GM19035 (cell line): ENCODE measurements at regions not wholly inside any gene's neighbourhood (a gene's known extent, or its start where the extent isn't known, plus 50 kb on each side); places are given as distances from the start of the nearest gene placed in this dataset.
"Not testable (repeated sequence)": the region's sequence is repeated elsewhere in the genome, so short reads cannot be mapped to it uniquely, and the experiment has no call there.

Source experiments
- ATAC-seq: cut with Tn5 transposase; IDR thresholded peaks from one replicate; pipeline ENCODE4 v1.9.1; 2021; ENCODE audit not compliant: unreplicated experiment

- no peak for ATAC-seq
Measured at GRCh38 chr17:31721291-31722025, 137.6 kb downstream of the COPRS start.

GRCh38 chr17:31717251-31717650, 141.8 kb downstream of the COPRS start:
- ATAC-seq = not testable (repeated sequence)

- no peak for ATAC-seq
Measured at GRCh38 chr17:31715446-31715845, 143.6 kb downstream of the COPRS start.

- ATAC-seq = no peak
Measured at GRCh38 chr17:31704483-31704882, 154.6 kb downstream of the COPRS start.

GRCh38 chr17:31702041-31702440, 157.0 kb downstream of the COPRS start:
- ATAC-seq = no peak

GRCh38 chr17:31700973-31701372, 158.1 kb downstream of the COPRS start:
- no peak for ATAC-seq

GRCh38 chr17:31699886-31700285, 159.2 kb downstream of the COPRS start:
- ATAC-seq = no peak

GRCh38 chr17:31699281-31699680, 159.8 kb downstream of the COPRS start:
- no peak for ATAC-seq

- no peak for ATAC-seq
Measured at GRCh38 chr17:31698751-31699150, 160.3 kb downstream of the COPRS start.

- ATAC-seq = no peak
Measured at GRCh38 chr17:31697838-31698237, 161.2 kb downstream of the COPRS start.

- ATAC-seq = no peak
Measured at GRCh38 chr17:31696703-31697325, 162.2 kb downstream of the COPRS start.

- no peak for ATAC-seq
Measured at GRCh38 chr17:31696184-31696602, 162.9 kb downstream of the COPRS start.

GRCh38 chr17:31695456-31696090, 163.5 kb downstream of the COPRS start:
- no peak for ATAC-seq

- ATAC-seq = no peak
Measured at GRCh38 chr17:31693433-31694220, 165.4 kb downstream of the COPRS start.

- ATAC-seq = no peak
Measured at GRCh38 chr17:31692632-31693031, 166.4 kb downstream of the COPRS start.

GRCh38 chr17:31692027-31692426, 167.0 kb downstream of the COPRS start:
- no peak for ATAC-seq

- no peak for ATAC-seq
Measured at GRCh38 chr17:31691251-31691905, 167.7 kb downstream of the COPRS start.

- ATAC-seq = no peak
Measured at GRCh38 chr17:31690151-31690551, 168.9 kb downstream of the COPRS start.

- ATAC-seq = no peak
Measured at GRCh38 chr17:31688701-31689100, 170.3 kb downstream of the COPRS start.

GRCh38 chr17:31687505-31688126, 171.4 kb downstream of the COPRS start:
- no peak for ATAC-seq
